CD4-positive, alpha-beta T cell (primary cell): ENCODE measurements at regions not wholly inside any gene's neighbourhood (a gene's known extent, or its start where the extent isn't known, plus 50 kb on each side); places are given as distances from the start of the nearest gene placed in this dataset.

Experiments used
- ATAC-seq: fragments of 200-7000 bp; cut with Tn5 transposase; one replicate; pipeline ENCODE4 v1.10.0; 2022; ENCODE audit warnings: mild to moderate bottlenecking; ENCODE audit not compliant: poor library complexity
- CTCF ChIA-PET: fragments of 350-600 bp; sonication (Branson Sonifier 250); formaldehyde crosslinking; loops from one replicate; lab custom pipeline; 2021; ENCODE audit warnings: antibody characterized with exemption, inconsistent platforms; lab: Charles Lee
- POLR2A ChIA-PET: fragments of 350-600 bp; sonication (Branson Sonifier 250); formaldehyde crosslinking; loops from one replicate; lab custom pipeline; 2021; ENCODE audit warnings: antibody characterized with exemption, inconsistent platforms; lab: Charles Lee
- DNase-seq, 14 experiments: peaks; one replicate each; pipeline ENCODE4 v3.0.0-alpha.2; 2013 to 2020; ENCODE audit warnings: mixed read lengths in 2 of 14
- H3K27ac ChIP-seq, 2 donors: one replicate each; pipeline versions ENCODE4 v1.5.1 to v1.7.0; 2013; ENCODE audit warnings: low read length in 2 of 2, low read depth in 1 of 2, mild to moderate bottlenecking in 1 of 2
- H3K27me3 ChIP-seq, 2 experiments: 1 replicate in 1 of 2; 2 replicates in 1 of 2; pipeline versions ENCODE4 v1.6.1 to v1.7.0; 2013; ENCODE audit warnings: low read length in 2 of 2, control low read depth in 1 of 2, mild to moderate bottlenecking in 1 of 2, moderate library complexity in 1 of 2; ENCODE audit not compliant: insufficient read depth in 2 of 2, control insufficient read depth in 1 of 2
- H3K36me3 ChIP-seq: one replicate; pipeline ENCODE4 v1.6.1; 2013; ENCODE audit warnings: low read length, control low read depth; ENCODE audit not compliant: insufficient read depth
- H3K4me1 ChIP-seq: one replicate; pipeline ENCODE4 v1.6.1; 2013; ENCODE audit warnings: low read length, control low read depth; ENCODE audit not compliant: insufficient read depth
- H3K4me3 ChIP-seq: one replicate; pipeline ENCODE4 v1.5.1; 2013; ENCODE audit warnings: mild to moderate bottlenecking, low read length, moderate library complexity
- H3K9me3 ChIP-seq, 2 experiments: 1 replicate in 1 of 2; 2 replicates in 1 of 2; pipeline versions ENCODE4 v1.6.1 to v1.7.0; 2013; ENCODE audit warnings: low read length in 2 of 2, mild to moderate bottlenecking in 2 of 2, control low read depth in 1 of 2, moderate library complexity in 1 of 2; ENCODE audit not compliant: control insufficient read depth in 1 of 2, insufficient read depth in 1 of 2
- H3K27ac Mint-ChIP-seq: one replicate; pipeline ENCODE4 v1.8.0; 2020; ENCODE audit warnings: mixed read lengths
- H3K27me3 Mint-ChIP-seq: one replicate; pipeline ENCODE4 v1.8.0; 2021; ENCODE audit warnings: mixed read lengths
- H3K36me3 Mint-ChIP-seq: one replicate; pipeline ENCODE4 v1.8.0; 2021; ENCODE audit warnings: low read depth, mixed read lengths
- H3K4me1 Mint-ChIP-seq: one replicate; pipeline ENCODE4 v1.8.0; 2021; ENCODE audit warnings: low read depth, mixed read lengths
- H3K4me3 Mint-ChIP-seq: one replicate; pipeline ENCODE4 v1.8.0; 2020; ENCODE audit warnings: mild to moderate bottlenecking, mixed read lengths
- H3K9me3 Mint-ChIP-seq: one replicate; pipeline ENCODE4 v1.8.0; 2020; ENCODE audit warnings: mixed read lengths
- intact Hi-C, 2 experiments: fragments of 100-400 bp; cut with DNase I in 1 of 2; cut with micrococcal nuclease in 1 of 2; formaldehyde crosslinking; loops; one replicate each; pipeline versions ENCODE4 v1.15.1 to v1.9.0; 2023 to 2025; cut with DNase I, micrococcal nuclease
- TF ChIP-seq, protein P1 (sequence below): fragments of 200-600 bp; IDR thresholded peaks from one replicate; pipeline ENCODE4 v1.8.0; 2022; ENCODE audit warnings: antibody characterized with exemption, mild to moderate bottlenecking

- H3K4me3 Mint-ChIP-seq: no peak overlapping the region
- H3K4me3 ChIP-seq: no peak overlapping the region
- peaks cover 37% of the 10 kb centered on the region for H3K27me3 Mint-ChIP-seq
- no peaks in the 10 kb centered on the region for H3K4me1 Mint-ChIP-seq
- ChIA-PET POLR2A (no interaction called here), CTCF (no interaction called here)
- ATAC-seq: no peak
- no peak overlapping the region for H3K27ac Mint-ChIP-seq
- DNase-seq: no peak
- no peak overlapping the region for H3K27ac ChIP-seq
- no peaks in the 10 kb centered on the region for H3K9me3 Mint-ChIP-seq
- TF ChIP-seq, protein P1, sequence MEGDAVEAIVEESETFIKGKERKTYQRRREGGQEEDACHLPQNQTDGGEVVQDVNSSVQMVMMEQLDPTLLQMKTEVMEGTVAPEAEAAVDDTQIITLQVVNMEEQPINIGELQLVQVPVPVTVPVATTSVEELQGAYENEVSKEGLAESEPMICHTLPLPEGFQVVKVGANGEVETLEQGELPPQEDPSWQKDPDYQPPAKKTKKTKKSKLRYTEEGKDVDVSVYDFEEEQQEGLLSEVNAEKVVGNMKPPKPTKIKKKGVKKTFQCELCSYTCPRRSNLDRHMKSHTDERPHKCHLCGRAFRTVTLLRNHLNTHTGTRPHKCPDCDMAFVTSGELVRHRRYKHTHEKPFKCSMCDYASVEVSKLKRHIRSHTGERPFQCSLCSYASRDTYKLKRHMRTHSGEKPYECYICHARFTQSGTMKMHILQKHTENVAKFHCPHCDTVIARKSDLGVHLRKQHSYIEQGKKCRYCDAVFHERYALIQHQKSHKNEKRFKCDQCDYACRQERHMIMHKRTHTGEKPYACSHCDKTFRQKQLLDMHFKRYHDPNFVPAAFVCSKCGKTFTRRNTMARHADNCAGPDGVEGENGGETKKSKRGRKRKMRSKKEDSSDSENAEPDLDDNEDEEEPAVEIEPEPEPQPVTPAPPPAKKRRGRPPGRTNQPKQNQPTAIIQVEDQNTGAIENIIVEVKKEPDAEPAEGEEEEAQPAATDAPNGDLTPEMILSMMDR: no peak
- no peaks in the 10 kb centered on the region for H3K4me1 ChIP-seq
- intact Hi-C loops: no loop called here
- H3K27me3 ChIP-seq: peaks cover 2 to 14% of the 10 kb centered on the region in 2 experiments
- no peaks in the 10 kb centered on the region for H3K36me3 ChIP-seq
- H3K36me3 Mint-ChIP-seq: no peaks in the 10 kb centered on the region
- H3K9me3 ChIP-seq: peaks cover 0 to 7% of the 10 kb centered on the region in 2 experiments
Measured at GRCh38 chr10:111175787-111176186, 99.0 kb downstream of the ADRA2A start.

GRCh38 chr10:111177379-111177778, 100.5 kb downstream of the ADRA2A start:
- POLR2A ChIA-PET: no interaction called here
- Histone ChIP-seq H3K4me3 (no peak overlapping the region), H3K4me1 (no peaks in the 10 kb centered on the region), H3K27me3 (peaks cover 2 to 14% of the 10 kb centered on the region in 2 experiments), H3K36me3 (no peaks in the 10 kb centered on the region), H3K9me3 (peaks cover 0 to 7% of the 10 kb centered on the region in 2 experiments), H3K27ac (no peak overlapping the region)
- Mint-ChIP-seq H3K36me3 (no peaks in the 10 kb centered on the region), H3K4me3 (no peak overlapping the region), H3K9me3 (no peaks in the 10 kb centered on the region), H3K27me3 (peaks cover 45% of the 10 kb centered on the region), H3K27ac (no peak overlapping the region), H3K4me1 (no peaks in the 10 kb centered on the region)
- ATAC-seq: no peak
- intact Hi-C loops: no loop called here
- DNase-seq: no peak
- CTCF ChIA-PET: no interaction called here
- TF ChIP-seq, protein P1: no peak

DNA sequence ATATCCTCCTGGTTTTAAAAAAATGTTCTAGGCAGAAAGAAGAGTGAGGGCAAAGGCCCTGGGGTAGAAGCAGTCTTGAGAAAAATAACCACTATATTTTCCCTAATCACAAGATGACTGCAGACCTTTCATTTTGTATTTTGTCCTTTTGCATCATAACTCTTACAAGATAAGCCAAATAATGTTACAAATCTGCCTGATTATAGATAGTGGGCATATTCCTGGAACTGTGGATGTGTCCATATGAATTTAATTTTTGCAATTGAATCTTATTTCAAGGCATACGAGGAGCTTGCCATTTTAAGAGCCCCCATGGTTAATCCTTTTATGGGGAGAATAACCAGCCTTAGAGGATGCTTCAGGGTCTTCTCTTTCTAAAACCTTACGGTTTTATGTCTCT, 102.7 kb downstream of the ADRA2A start:
- no peaks in the 10 kb centered on the region for H3K36me3 ChIP-seq
- peaks cover 35% of the 10 kb centered on the region for H3K27me3 Mint-ChIP-seq
- POLR2A ChIA-PET: no interaction called here

More for the DNA sequence above, 102.7 kb downstream of the ADRA2A start:
- intact Hi-C loops: no loop called here
- Mint-ChIP-seq H3K4me1 (no peaks in the 10 kb centered on the region), H3K27ac (no peak overlapping the region), H3K4me3 (no peak overlapping the region), H3K9me3 (no peaks in the 10 kb centered on the region), H3K36me3 (no peaks in the 10 kb centered on the region)
- DNase-seq: no peak
- Histone ChIP-seq H3K4me1 (no peaks in the 10 kb centered on the region), H3K9me3 (peaks cover 0 to under 1% of the 10 kb centered on the region in 2 experiments), H3K4me3 (no peak overlapping the region), H3K27me3 (peaks cover 2 to 10% of the 10 kb centered on the region in 2 experiments), H3K27ac (no peak overlapping the region)
- CTCF ChIA-PET: no interaction called here
- no peak for ATAC-seq
- TF ChIP-seq, protein P1: no peak
